H1 (cell line): ENCODE measurements at regions not wholly inside any gene's neighbourhood (a gene's known extent, or its start where the extent isn't known, plus 50 kb on each side); places are given as distances from the start of the nearest gene placed in this dataset.

Experiments
- RAD21 ChIP-seq, 2 experiments: IDR thresholded peaks in 1 of 2; conservative IDR thresholded peaks in 1 of 2; 2 replicates each; pipeline ENCODE4 v1.6.1; 2011; ENCODE audit warnings: low read depth in 2 of 2, low read length in 2 of 2, improper control_type of control experiment in 1 of 2, inconsistent platforms in 1 of 2, mild to moderate bottlenecking in 1 of 2, moderate library complexity in 1 of 2
- YY1 ChIP-seq: IDR thresholded peaks from 2 replicates; pipeline ENCODE4 v1.6.1; 2011; ENCODE audit warnings: low read depth, mild to moderate bottlenecking, low read length
- TF ChIP-seq, protein P1 (sequence below), 3 experiments: IDR thresholded peaks; 1 replicate in 2 of 3; 2 replicates in 1 of 3; pipeline versions ENCODE4 v1.5.1 to v1.6.1; 2011; ENCODE audit warnings: low read length in 3 of 3, mild to moderate bottlenecking in 3 of 3, inconsistent platforms in 2 of 3, low read depth in 1 of 3, moderate library complexity in 1 of 3; ENCODE audit not compliant: insufficient read depth in 1 of 3; ENCODE audit errors: control extremely low read depth in 1 of 3

GRCh38 chr9:108139900-108140299 is 650.3 kb upstream of the KLF4 start:
- TF ChIP-seq, protein P1, sequence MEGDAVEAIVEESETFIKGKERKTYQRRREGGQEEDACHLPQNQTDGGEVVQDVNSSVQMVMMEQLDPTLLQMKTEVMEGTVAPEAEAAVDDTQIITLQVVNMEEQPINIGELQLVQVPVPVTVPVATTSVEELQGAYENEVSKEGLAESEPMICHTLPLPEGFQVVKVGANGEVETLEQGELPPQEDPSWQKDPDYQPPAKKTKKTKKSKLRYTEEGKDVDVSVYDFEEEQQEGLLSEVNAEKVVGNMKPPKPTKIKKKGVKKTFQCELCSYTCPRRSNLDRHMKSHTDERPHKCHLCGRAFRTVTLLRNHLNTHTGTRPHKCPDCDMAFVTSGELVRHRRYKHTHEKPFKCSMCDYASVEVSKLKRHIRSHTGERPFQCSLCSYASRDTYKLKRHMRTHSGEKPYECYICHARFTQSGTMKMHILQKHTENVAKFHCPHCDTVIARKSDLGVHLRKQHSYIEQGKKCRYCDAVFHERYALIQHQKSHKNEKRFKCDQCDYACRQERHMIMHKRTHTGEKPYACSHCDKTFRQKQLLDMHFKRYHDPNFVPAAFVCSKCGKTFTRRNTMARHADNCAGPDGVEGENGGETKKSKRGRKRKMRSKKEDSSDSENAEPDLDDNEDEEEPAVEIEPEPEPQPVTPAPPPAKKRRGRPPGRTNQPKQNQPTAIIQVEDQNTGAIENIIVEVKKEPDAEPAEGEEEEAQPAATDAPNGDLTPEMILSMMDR (IDR thresholded peaks at IDR 0.05; ENCODE audit: control extremely low read depth in 1 of 3, insufficient read depth in 1 of 3, low read depth in 1 of 3, low read length in 3 of 3), result no peak
- TF ChIP-seq YY1 (no peak), RAD21 (IDR thresholded peaks at IDR 0.05 in 1 of 2, conservative IDR thresholded peaks at IDR 0.05 in 1 of 2; ENCODE audit: low read depth in 2 of 2, low read length in 2 of 2) (no peak)
